Ishikawa (cell line): ENCODE measurements at regions not wholly inside any gene's neighbourhood (a gene's known extent, or its start where the extent isn't known, plus 50 kb on each side); places are given as distances from the start of the nearest gene placed in this dataset.

Source experiments
- CEBPB ChIP-seq: IDR thresholded peaks from 2 replicates; pipeline ENCODE4 v1.6.1; 2012
- EGR1 ChIP-seq: IDR thresholded peaks from 2 replicates; pipeline ENCODE4 v1.6.1; 2012
- EP300 ChIP-seq: IDR thresholded peaks from 2 replicates; pipeline ENCODE4 v1.6.1; 2012; ENCODE audit warnings: borderline replicate concordance
- FOXM1 ChIP-seq: IDR thresholded peaks from 2 replicates; pipeline ENCODE4 v1.6.1; 2012; ENCODE audit warnings: low read depth, borderline replicate concordance
- TEAD4 ChIP-seq: IDR thresholded peaks from 2 replicates; pipeline ENCODE4 v1.6.1; 2012
- USF1 ChIP-seq: IDR thresholded peaks from 2 replicates; pipeline ENCODE4 v1.6.1; 2012

- TF ChIP-seq FOXM1 (no peak), TEAD4 (no peak), CEBPB (no peak), EGR1 (no peak), EP300 (no peak), USF1 (no peak)
These were observed 100.9 kb downstream of the RIPK4 start for GRCh38 chr21:41665766-41666595.
